HG02678 (cell line): ENCODE measurements at regions not wholly inside any gene's neighbourhood (a gene's known extent, or its start where the extent isn't known, plus 50 kb on each side); places are given as distances from the start of the nearest gene placed in this dataset.
"Not testable (repeated sequence)": the region's sequence is repeated elsewhere in the genome, so short reads cannot be mapped to it uniquely, and the experiment has no call there.

ENCODE experiments used
- ATAC-seq: cut with Tn5 transposase; IDR thresholded peaks from one replicate; pipeline ENCODE4 v1.9.1; 2021; ENCODE audit warnings: mild to moderate bottlenecking, moderate library complexity; ENCODE audit not compliant: unreplicated experiment

DNA sequence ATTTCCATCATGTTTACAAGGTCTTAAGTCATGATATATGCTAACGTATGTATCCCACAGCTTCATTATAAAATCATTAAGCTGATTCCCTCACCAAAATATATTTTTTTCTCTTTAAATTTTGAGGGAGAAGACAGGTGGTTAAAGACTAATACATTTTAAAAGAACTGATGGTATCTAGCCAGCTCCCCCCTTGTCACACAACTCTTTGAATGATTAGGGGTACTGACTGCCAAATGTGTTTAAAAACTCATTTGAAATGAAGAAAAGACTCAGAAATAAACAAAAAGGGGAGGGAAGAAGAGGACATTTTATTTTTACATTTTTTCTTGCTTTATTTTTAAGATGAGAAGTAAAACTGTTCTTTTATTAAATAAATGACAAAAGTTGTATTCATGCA, 805.3 kb downstream of the SATB2 start:
- ATAC-seq: no peak

DNA sequence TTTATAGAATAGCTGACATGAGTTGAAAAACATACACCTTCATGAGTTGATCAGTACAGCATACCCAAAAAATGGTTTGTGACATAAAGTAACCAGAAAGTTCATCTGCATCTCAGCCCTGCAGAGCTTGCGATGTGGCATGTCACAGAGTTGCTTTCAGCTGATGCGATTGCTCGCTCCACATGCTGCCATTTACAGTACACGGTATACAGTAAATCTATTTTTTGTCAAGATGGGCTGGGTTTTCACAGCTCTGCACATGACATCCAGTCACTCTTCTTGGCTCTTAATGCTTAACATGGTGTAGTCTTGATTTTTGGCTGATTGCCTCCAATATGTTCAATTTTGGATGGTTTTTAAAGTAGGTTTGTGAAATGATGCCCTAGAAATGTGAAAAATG, 811.9 kb downstream of the SATB2 start:
- no peak for ATAC-seq

DNA sequence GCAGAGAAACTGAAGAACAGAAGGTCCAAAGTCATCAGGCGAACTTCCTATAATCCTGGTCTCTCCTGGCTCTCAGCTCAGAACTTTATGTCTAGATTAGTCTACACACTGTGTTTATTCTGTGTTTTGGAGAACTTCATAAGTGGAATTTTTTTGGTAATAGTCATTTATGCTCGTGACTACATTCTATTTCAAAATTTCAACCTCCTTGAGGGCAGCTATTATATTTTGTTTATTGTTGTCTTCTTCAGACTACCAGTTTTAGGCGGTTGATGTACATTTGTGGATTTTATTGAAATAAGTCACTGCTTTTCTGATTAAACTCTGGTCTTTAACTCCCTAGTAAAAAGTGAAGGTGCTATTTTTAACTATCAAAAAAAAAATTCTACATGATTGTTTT, 816.6 kb downstream of the SATB2 start:
- no peak for ATAC-seq

DNA sequence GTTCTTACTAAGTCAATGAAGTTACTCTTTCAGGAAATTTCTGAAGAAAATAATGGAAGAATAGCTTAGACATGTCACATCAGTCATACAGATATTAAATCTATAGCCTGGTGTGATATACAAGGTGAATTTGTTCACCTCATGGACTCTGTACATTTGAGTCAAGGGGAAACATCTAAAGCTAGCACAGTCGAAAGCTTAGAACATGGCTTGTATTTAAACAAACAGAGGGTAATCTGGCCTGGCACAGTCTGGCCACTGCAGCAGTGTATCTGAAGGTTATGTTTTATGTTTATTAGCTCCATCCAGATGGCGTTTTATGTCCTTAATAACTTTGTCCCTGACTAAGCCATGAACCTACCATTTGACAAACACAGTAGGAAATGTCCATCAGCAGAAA, 817.3 kb downstream of the SATB2 start:
- ATAC-seq: no peak

GRCh38 chr2:198639580-198639979, 818.2 kb downstream of the SATB2 start:
- ATAC-seq: no peak

GRCh38 chr2:198638577-198638976, 819.2 kb downstream of the SATB2 start:
- no peak for ATAC-seq

DNA sequence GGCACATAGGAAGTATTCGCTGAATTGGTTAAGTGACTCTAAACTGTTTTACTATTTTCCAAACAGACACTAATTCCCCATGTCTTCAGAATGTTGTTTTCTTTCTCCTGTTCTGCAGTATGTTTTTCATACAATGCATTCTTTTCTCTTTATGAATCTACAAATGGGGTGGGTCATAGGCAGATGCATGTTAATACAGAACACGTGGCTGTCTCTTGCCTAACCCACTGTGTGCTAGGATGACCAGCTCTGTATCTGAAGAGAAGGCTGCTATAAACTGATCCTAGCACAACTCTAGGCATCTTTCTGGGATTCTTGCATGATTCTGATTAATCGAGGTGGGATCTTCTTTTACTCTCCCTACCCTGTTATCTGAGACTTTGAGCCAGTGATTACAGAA, 826.0 kb downstream of the PLCL1 start:
- no peak for ATAC-seq

- no peak for ATAC-seq
These were observed 824.2 kb downstream of the PLCL1 start for GRCh38 chr2:198628596-198628995.

DNA sequence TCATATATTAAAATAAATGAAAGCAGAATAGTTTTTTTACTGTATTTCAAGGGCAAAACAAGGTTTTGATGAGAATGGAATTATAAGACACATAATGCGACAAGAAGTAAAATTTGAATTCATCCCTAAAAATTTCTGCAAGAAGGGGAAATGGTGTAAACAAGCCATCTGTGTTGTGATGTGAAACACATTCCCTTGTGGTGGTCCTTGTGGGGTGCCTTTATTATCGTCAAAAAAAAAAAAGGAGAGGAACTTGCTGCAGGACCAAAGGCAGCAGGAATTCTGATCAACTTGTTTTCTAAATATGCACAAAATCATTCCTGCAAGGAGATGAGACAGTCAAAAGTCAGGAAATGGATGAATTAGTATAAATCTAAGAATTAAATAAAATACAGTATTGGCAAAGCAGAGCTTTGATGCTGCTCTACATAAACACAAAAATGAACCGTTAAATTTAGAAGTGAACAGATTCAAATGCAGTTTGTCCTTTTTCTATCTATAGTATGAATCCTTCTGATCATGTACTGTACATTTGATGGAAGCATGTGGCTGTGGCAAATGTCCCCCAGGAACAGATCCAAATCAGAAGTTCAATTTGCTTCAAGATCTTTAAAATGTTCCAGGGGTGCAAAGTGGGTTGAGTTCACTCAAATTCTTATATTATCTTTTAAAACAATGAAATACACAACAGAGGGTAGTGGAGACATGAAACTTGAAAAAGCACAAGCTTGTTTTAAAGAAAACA, 818.8 kb downstream of the PLCL1 start:
- no peak for ATAC-seq

GRCh38 chr2:198615972-198616371, 811.6 kb downstream of the PLCL1 start:
- no peak for ATAC-seq

DNA sequence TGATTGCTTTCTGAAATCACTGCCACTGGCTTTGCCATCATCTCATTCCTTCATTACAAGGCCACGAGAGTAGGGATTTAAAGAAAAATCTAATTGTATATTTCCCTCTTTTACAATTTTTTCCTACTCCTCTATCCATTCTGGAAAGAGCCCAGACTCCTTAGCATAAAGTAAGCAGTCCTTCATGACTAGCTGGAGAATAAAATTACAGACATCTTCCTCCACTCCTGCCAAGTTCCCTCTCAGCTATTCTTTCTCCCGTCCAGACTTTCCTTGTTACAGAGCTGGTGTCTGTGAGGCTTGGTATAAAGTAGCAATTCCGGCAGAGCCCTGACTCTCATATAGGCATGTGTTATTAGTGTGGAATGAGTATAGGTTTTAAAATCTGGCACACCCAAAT, 806.8 kb downstream of the PLCL1 start:
- no peak for ATAC-seq

DNA sequence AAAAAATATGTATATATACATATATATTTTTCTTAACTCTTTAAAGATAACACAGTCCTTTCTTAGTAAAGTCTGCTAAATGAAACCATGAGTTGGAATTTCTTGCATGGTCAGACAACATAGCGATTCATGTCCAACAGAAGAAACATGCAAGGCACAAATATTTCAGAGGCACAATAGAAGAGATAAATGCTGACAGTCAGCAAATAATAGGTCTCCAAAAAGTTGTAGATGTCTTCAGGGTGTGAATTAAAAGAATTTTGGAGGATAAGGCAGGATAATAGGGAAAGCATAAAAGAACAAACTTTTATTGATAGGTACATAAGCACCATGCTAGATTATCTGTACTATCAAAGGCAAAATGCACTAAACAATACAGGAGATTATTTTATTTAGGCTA, 800.2 kb downstream of the PLCL1 start:
- no peak for ATAC-seq

DNA sequence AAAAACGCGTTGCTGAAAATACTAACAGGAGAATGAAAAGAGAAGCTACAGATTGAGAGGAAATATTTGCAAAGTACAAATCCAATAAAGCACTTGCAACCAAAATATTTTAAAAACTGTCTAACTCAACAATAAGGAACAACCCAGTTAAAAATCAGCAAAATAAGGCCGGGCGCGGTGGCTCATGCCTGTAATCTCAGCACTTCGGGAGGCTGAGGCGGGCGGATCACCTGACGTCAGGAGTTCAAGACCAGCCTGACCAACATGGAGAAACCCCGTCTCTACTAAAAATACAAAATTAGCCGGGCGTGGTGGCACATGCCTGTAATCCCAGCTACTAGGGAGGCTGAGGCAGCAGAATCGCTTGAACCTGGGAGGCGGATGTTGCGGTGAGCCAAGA, 798.6 kb downstream of the PLCL1 start:
- ATAC-seq: not testable (repeated sequence)

DNA sequence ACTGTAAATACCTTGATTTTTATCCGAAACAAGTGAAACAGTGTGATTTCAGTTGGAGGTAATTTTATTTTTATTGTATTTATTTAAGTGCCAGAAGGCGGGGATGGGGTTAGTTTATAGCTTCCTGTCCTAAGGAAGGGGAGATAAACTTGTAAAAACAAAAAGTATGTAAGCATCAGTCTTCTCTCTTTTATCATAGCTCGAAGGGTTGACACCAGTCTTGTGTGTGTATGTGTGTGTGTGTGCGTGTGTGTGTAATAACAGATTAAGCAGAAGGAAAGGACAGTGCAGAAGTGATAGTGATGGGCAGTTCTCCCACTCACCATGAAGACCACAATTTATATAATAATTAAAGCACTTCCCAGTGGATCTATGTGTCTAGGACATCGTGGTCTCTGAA, 793.3 kb downstream of the PLCL1 start:
- ATAC-seq: no peak

DNA sequence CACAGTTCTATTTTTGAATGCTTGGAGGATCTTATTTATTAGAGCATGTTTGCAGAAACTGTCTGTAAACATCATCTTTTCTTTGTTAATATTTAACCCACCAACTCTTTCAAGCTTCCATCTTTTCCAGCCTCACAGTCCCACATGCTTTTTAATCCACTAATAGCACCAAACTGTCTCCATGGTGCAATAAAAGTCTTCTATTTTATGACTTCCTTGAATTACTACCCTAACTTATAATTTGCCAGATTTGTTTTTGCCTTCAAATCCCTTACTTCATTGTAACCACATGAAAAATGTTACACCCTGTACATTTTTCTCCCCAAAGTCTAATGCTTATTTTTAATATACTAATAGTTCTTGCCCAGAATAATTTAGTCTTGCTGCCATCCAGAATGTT, 792.6 kb downstream of the PLCL1 start:
- ATAC-seq: no peak

DNA sequence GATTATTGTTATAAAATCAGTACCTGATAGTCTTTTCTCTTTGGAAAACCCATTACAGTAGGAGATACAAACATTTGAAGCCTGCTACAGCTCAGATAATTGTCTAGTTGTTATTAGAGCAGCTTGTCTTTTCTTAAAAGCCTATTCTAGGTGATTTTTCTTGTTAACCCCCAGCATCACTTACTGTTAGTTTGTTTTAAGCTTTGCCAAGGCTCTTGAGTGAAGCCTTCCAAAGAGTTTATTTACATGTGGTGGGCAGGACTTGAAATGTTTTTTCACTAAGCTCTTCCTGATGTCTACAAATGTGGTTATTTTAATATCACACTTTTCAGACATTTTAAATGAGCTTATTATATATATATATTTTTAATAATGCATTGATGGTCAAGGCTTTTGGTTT, 791.3 kb downstream of the PLCL1 start:
- ATAC-seq: no peak

DNA sequence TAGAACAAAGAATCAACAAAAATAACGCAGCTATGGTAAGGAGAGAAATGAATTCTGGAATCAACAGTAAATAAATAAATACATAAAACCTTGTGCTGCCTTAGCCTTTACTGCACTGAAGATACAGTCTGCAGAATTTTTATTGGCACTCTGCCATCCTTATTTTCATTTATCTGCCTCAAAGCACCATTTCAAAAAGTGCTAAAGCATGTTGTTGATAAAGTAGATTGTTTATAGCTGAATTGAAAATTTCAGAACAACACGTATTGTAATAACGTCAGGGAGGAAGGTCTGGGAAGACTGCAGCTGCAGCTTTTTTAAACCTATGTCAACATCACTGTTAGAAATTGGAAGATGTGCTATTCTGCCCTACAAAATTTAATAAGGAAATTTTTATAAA, 787.2 kb downstream of the PLCL1 start:
- no peak for ATAC-seq

GRCh38 chr2:198587741-198588140, 783.3 kb downstream of the PLCL1 start:
- no peak for ATAC-seq

DNA sequence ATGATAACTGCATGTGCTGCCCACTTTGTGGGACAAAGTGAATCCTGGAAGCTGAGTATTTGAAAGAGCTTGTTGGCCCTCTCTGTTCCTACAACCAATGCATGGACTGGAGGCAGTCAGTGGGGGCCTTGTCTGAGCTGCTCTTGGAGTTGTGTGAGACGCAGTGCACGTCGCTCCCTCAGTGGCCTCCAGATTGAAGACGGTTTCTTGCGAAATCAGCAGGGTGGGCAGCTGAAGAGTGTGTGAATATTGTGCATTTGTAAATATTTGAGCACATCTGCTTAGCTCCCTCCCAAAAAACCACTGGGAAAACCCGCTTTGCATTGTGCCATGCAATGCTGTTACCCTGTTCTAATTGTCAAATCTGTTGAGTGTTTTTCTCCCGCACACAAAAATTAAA, 782.8 kb downstream of the PLCL1 start:
- ATAC-seq: no peak

DNA sequence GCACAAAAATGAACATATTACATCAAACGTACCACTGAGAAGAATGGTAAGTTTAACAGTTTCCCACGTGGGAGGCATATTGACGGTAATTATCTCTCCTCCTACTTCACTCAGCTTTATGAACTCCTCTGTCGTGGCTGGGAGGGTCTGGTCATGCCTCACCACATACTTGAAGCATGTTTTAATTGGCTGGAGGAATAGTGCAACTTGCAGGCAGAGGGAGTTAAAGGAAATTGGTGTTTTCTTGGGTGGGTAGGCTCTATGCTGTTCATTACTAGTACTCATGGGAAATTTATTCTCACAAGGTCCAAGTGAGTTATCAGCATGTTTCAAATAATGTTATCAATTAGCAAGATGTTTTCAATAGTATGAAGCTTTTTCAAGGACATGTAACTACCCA, 767.0 kb downstream of the PLCL1 start:
- no peak for ATAC-seq

DNA sequence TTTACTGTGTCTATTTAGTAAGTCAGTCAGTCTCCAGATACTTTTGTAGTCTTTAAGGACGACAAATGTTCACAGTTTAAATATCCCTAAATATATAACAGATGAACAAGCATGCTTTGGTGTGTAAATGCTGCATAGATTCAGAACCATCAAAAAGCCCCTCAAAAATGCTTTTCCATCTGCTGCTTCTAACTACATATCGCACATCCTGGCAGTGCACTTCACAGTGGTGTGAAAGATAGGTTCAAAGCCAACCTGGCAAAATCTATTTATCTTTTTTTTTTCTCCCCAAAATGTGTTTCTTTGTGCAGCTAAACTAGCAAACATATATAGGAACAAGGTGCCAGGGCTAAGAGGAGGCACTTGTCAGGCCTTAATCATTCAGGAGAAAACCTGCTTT, 753.8 kb downstream of the PLCL1 start:
- no peak for ATAC-seq

DNA sequence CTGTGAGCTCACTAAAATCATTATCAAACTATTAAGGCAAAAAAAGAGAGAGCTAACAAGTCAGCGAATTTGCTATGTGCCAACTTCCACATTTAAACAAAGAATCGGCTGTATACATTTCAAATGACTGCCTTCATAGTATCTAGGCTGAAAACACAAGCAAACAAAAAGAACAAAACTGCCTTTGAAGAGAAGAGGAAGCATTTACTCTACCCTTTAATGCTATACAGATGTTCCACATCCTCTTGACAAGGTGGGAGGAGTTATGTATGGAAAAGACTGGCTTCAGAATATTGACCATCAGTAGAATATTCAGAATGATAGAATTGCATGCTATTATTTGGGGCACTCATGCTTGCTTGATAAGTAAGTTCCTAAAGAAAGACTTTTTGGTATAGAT, 741.7 kb downstream of the PLCL1 start:
- ATAC-seq: no peak

- no peak for ATAC-seq
These were observed 741.0 kb downstream of the PLCL1 start for GRCh38 chr2:198545411-198545810.
